GM23338 (cell line): ENCODE measurements at regions not wholly inside any gene's neighbourhood (a gene's known extent, or its start where the extent isn't known, plus 50 kb on each side); places are given as distances from the start of the nearest gene placed in this dataset.

Experiments used
- ATAC-seq: fragments of 200-7000 bp; cut with Tn5 transposase; 3 replicates; pipeline ENCODE4 v1.9.1; 2020
- DNase-seq: peaks from one replicate; pipeline ENCODE4 v3.0.0-alpha.2; 2015; ENCODE audit warnings: low spot score
- H2AFZ ChIP-seq: fragments of 200-600 bp; sonication (generic); 2 replicates; pipeline ENCODE4 v1.8.0; 2016; ENCODE audit warnings: antibody characterized with exemption, mild to moderate bottlenecking, moderate library complexity
- H3F3A ChIP-seq: fragments of 200-600 bp; sonication (generic); replicated peaks from 2 replicates; pipeline ENCODE4 v1.8.0; 2017; ENCODE audit warnings: antibody characterized with exemption, mixed run types, low read depth
- H3K27ac ChIP-seq: fragments of 200-600 bp; sonication (generic); 2 replicates; pipeline ENCODE4 v1.6.1; 2016; ENCODE audit warnings: low read depth
- H3K27me3 ChIP-seq: fragments of 200-600 bp; sonication (generic); 2 replicates; pipeline ENCODE4 v1.8.0; 2016; ENCODE audit warnings: mild to moderate bottlenecking, mixed run types, moderate library complexity; ENCODE audit not compliant: insufficient read depth
- H3K36me3 ChIP-seq: fragments of 200-600 bp; sonication (generic); 2 replicates; pipeline ENCODE4 v1.8.0; 2016; ENCODE audit warnings: mild to moderate bottlenecking; ENCODE audit not compliant: insufficient read depth
- H3K4me1 ChIP-seq: fragments of 200-600 bp; sonication (generic); 2 replicates; pipeline ENCODE4 v1.8.0; 2016; ENCODE audit warnings: mild to moderate bottlenecking, moderate library complexity; ENCODE audit not compliant: insufficient read depth
- H3K4me2 ChIP-seq: fragments of 200-600 bp; sonication (generic); 2 replicates; pipeline ENCODE4 v1.7.1; 2017; ENCODE audit warnings: mixed run types
- H3K4me3 ChIP-seq: fragments of 200-600 bp; sonication (generic); 2 replicates; pipeline ENCODE4 v1.6.1; 2016; ENCODE audit warnings: mixed run types
- H3K79me2 ChIP-seq: fragments of 200-600 bp; sonication (generic); replicated peaks from 2 replicates; pipeline ENCODE4 v1.8.0; 2017; ENCODE audit warnings: mild to moderate bottlenecking; ENCODE audit not compliant: insufficient read depth
- H3K9me2 ChIP-seq: fragments of 200-600 bp; sonication (generic); 2 replicates; pipeline ENCODE4 v1.8.0; 2017; ENCODE audit not compliant: insufficient read depth
- H4K20me1 ChIP-seq: fragments of 200-600 bp; sonication (generic); replicated peaks from 2 replicates; pipeline ENCODE4 v1.8.0; 2017; ENCODE audit warnings: mild to moderate bottlenecking; ENCODE audit not compliant: insufficient read depth
- H3K27ac Mint-ChIP-seq: 2 replicates; pipeline ENCODE4 v1.8.0; 2020; ENCODE audit warnings: inconsistent platforms, mild to moderate bottlenecking, moderate library complexity, mixed read lengths
- H3K27me3 Mint-ChIP-seq: 3 replicates; pipeline ENCODE4 v1.8.0; 2022; ENCODE audit warnings: low read depth, mild to moderate bottlenecking, moderate library complexity, mixed read lengths, inconsistent platforms; ENCODE audit not compliant: insufficient read depth, poor library complexity
- H3K36me3 Mint-ChIP-seq: 3 replicates; pipeline ENCODE4 v1.8.0; 2021; ENCODE audit warnings: low read depth, mild to moderate bottlenecking, inconsistent platforms, moderate library complexity, mixed read lengths
- H3K4me1 Mint-ChIP-seq: 3 replicates; pipeline ENCODE4 v1.8.0; 2020; ENCODE audit warnings: mild to moderate bottlenecking, inconsistent platforms, mixed read lengths
- H3K4me3 Mint-ChIP-seq: 3 replicates; pipeline ENCODE4 v1.8.0; 2021; ENCODE audit warnings: moderate library complexity, mild to moderate bottlenecking, inconsistent platforms, mixed read lengths
- H3K9me3 Mint-ChIP-seq: 3 replicates; pipeline ENCODE4 v1.8.0; 2020; ENCODE audit warnings: moderate library complexity, mild to moderate bottlenecking, inconsistent platforms, mixed read lengths
- CREB1 ChIP-seq: fragments of 250-450 bp; sonication (Bioruptor Pico); IDR thresholded peaks from 2 replicates; pipeline ENCODE4 v1.5.0; 2020; ENCODE audit warnings: low read depth, mild to moderate bottlenecking, moderate library complexity
- CTCF ChIP-seq, 2 experiments: fragments of 200-600 bp in 1 of 2; sonication (generic) in 1 of 2; conservative IDR thresholded peaks; 2 replicates each; pipeline versions ENCODE4 v1.5.1 to v1.6.1; 2016 to 2017; ENCODE audit warnings: antibody characterized with exemption in 2 of 2, low read depth in 2 of 2, mild to moderate bottlenecking in 2 of 2, moderate library complexity in 1 of 2
- ETS1 ChIP-seq: IDR thresholded peaks from 2 replicates; pipeline ENCODE4 v1.6.1; 2016; ENCODE audit warnings: antibody characterized with exemption
- EZH2 ChIP-seq: fragments of 200-600 bp; sonication (generic); IDR thresholded peaks from one replicate; pipeline ENCODE4 v1.8.0; 2017; ENCODE audit warnings: antibody characterized with exemption, mild to moderate bottlenecking, low read depth; ENCODE audit not compliant: unreplicated experiment
- EZH2phosphoT487 ChIP-seq: fragments of 200-600 bp; sonication (generic); IDR thresholded peaks from one replicate; pipeline ENCODE4 v1.8.1; 2018; ENCODE audit warnings: antibody characterized with exemption; ENCODE audit not compliant: unreplicated experiment
- JUNB ChIP-seq: IDR thresholded peaks from one replicate; pipeline ENCODE4 v1.6.1; 2016; ENCODE audit warnings: antibody characterized with exemption; ENCODE audit not compliant: unreplicated experiment
- NANOG ChIP-seq: IDR thresholded peaks from 2 replicates; pipeline ENCODE4 v1.6.1; 2016; ENCODE audit warnings: antibody characterized with exemption, borderline replicate concordance
- POLR2AphosphoS5 ChIP-seq: IDR thresholded peaks from 2 replicates; pipeline ENCODE4 v1.6.1; 2016; ENCODE audit warnings: antibody characterized with exemption, low read depth
- REST ChIP-seq: IDR thresholded peaks from one replicate; pipeline ENCODE4 v1.6.1; 2018; ENCODE audit warnings: antibody characterized with exemption; ENCODE audit not compliant: unreplicated experiment
- STAT1 ChIP-seq: IDR thresholded peaks from one replicate; pipeline ENCODE4 v1.6.1; 2016; ENCODE audit warnings: antibody characterized with exemption; ENCODE audit not compliant: unreplicated experiment
- ZNF114 ChIP-seq: fragments of 250-450 bp; sonication (Bioruptor Pico); IDR thresholded peaks from 2 replicates; pipeline ENCODE4 v1.5.0; 2020; ENCODE audit warnings: mild to moderate bottlenecking, moderate library complexity
- ZNF331 ChIP-seq: fragments of 250-450 bp; sonication (Bioruptor Pico); IDR thresholded peaks from 2 replicates; pipeline ENCODE4 v1.5.0; 2020; ENCODE audit warnings: low read depth, mild to moderate bottlenecking, moderate library complexity
- ZNF462 ChIP-seq: fragments of 250-450 bp; sonication (Bioruptor Pico); IDR thresholded peaks from 2 replicates; pipeline ENCODE4 v1.5.0; 2020; ENCODE audit warnings: mild to moderate bottlenecking, moderate library complexity

GRCh38 chr1:227508431-227508830 lies 54.9 kb upstream of the ZNF678 start:
- H4K20me1 ChIP-seq = no peaks in the 10 kb centered on the region
- H3K4me1 Mint-ChIP-seq = no peaks in the 10 kb centered on the region
- no peak overlapping the region for H3K4me2 ChIP-seq
- H3K27me3 ChIP-seq = no peaks in the 10 kb centered on the region
- no peaks in the 10 kb centered on the region for H3K36me3 Mint-ChIP-seq
- H3F3A ChIP-seq = no peaks in the 10 kb centered on the region
- ATAC-seq (no peak), DNase-seq (no peak)
- H3K4me1 ChIP-seq = no peaks in the 10 kb centered on the region
- no peak overlapping the region for H3K27ac ChIP-seq
- H3K36me3 ChIP-seq = no peaks in the 10 kb centered on the region
- no peaks in the 10 kb centered on the region for H3K79me2 ChIP-seq
- no peaks in the 10 kb centered on the region for H3K9me3 Mint-ChIP-seq
- H3K27me3 Mint-ChIP-seq = no peaks in the 10 kb centered on the region
- H3K27ac Mint-ChIP-seq = no peak overlapping the region
- H3K4me3 ChIP-seq = no peak overlapping the region
- H3K4me3 Mint-ChIP-seq = no peak overlapping the region
- no peak overlapping the region for H2AFZ ChIP-seq
- no peaks in the 10 kb centered on the region for H3K9me2 ChIP-seq
- TF ChIP-seq ZNF462 (CRISPR knock-in tag) (no peak), CREB1 (CRISPR knock-in tag) (no peak), JUNB (no peak), EZH2 (no peak), NANOG (no peak), STAT1 (no peak), REST (no peak), EZH2phosphoT487 (no peak), POLR2AphosphoS5 (no peak), ETS1 (no peak), CTCF (conservative IDR thresholded peaks at IDR 0.05; ENCODE audit: low read depth in 2 of 2) (no peak), ZNF114 (CRISPR knock-in tag) (no peak), ZNF331 (no peak)
